ENCODE measurements at regions not wholly inside any gene's neighbourhood (a gene's known extent, or its start where the extent isn't known, plus 50 kb on each side); places are given as distances from the start of the nearest gene placed in this dataset.

GRCh38 chr13:74306496-74306895 lies 172.3 kb upstream of the KLF12 start (continued):
- TF ChIP-seq STAT1 (IDR thresholded peaks at IDR 0.05; ENCODE audit: unreplicated experiment) (no peak), JUNB (IDR thresholded peaks at IDR 0.05; ENCODE audit: unreplicated experiment) (no peak), ZNF331 (CRISPR knock-in tag; IDR thresholded peaks at IDR 0.05; ENCODE audit: low read depth) (no peak), CTCF (conservative IDR thresholded peaks at IDR 0.05; ENCODE audit: low read depth in 2 of 2) (no peak), EZH2 (IDR thresholded peaks at IDR 0.05; ENCODE audit: low read depth, unreplicated experiment) (no peak), EZH2phosphoT487 (IDR thresholded peaks at IDR 0.05; ENCODE audit: unreplicated experiment) (no peak), POLR2AphosphoS5 (IDR thresholded peaks at IDR 0.05; ENCODE audit: low read depth) (no peak)

- H3K36me3 Mint-ChIP-seq (ENCODE audit: low read depth): no peaks in the 10 kb centered on the region
- Histone ChIP-seq H3K27me3 (ENCODE audit: insufficient read depth) (no peaks in the 10 kb centered on the region), H4K20me1 (replicated peaks; ENCODE audit: insufficient read depth) (no peaks in the 10 kb centered on the region), H3K79me2 (replicated peaks; ENCODE audit: insufficient read depth) (no peaks in the 10 kb centered on the region), H2AFZ (peak overlapping the region; percentile 38; the same call in 1 of the 2 replicates), H3K4me1 (ENCODE audit: insufficient read depth) (peaks cover 14% of the 10 kb centered on the region), H3K27ac (ENCODE audit: low read depth) (no peak overlapping the region), H3K36me3 (ENCODE audit: insufficient read depth) (no peaks in the 10 kb centered on the region), H3F3A (replicated peaks; ENCODE audit: low read depth) (no peaks in the 10 kb centered on the region), H3K4me3 (no peak overlapping the region), H3K9me2 (ENCODE audit: insufficient read depth) (no peaks in the 10 kb centered on the region), H3K4me2 (no peak overlapping the region)
- ATAC-seq: peak; percentile 89
- 0 out of 3 replicates have a peak overlapping the region, but pooled peaks have one; percentile 29 for H3K4me3 Mint-ChIP-seq
- H3K27ac Mint-ChIP-seq: peak overlapping the region; percentile 39; the same call in 1 of the 2 replicates
- peaks cover 32% of the 10 kb centered on the region for H3K4me1 Mint-ChIP-seq
- TF ChIP-seq ZNF331 (CRISPR knock-in tag; IDR thresholded peaks at IDR 0.05; ENCODE audit: low read depth): no peak
- no peak for TF ChIP-seq NANOG (IDR thresholded peaks at IDR 0.05; ENCODE audit: borderline replicate concordance)
- TF ChIP-seq POLR2AphosphoS5 (IDR thresholded peaks at IDR 0.05; ENCODE audit: low read depth): no peak
- TF ChIP-seq, protein P1, sequence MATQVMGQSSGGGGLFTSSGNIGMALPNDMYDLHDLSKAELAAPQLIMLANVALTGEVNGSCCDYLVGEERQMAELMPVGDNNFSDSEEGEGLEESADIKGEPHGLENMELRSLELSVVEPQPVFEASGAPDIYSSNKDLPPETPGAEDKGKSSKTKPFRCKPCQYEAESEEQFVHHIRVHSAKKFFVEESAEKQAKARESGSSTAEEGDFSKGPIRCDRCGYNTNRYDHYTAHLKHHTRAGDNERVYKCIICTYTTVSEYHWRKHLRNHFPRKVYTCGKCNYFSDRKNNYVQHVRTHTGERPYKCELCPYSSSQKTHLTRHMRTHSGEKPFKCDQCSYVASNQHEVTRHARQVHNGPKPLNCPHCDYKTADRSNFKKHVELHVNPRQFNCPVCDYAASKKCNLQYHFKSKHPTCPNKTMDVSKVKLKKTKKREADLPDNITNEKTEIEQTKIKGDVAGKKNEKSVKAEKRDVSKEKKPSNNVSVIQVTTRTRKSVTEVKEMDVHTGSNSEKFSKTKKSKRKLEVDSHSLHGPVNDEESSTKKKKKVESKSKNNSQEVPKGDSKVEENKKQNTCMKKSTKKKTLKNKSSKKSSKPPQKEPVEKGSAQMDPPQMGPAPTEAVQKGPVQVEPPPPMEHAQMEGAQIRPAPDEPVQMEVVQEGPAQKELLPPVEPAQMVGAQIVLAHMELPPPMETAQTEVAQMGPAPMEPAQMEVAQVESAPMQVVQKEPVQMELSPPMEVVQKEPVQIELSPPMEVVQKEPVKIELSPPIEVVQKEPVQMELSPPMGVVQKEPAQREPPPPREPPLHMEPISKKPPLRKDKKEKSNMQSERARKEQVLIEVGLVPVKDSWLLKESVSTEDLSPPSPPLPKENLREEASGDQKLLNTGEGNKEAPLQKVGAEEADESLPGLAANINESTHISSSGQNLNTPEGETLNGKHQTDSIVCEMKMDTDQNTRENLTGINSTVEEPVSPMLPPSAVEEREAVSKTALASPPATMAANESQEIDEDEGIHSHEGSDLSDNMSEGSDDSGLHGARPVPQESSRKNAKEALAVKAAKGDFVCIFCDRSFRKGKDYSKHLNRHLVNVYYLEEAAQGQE (IDR thresholded peaks at IDR 0.05; ENCODE audit: unreplicated experiment): no peak
- TF ChIP-seq ZNF114 (CRISPR knock-in tag; IDR thresholded peaks at IDR 0.05): no peak
- TF ChIP-seq CTCF (conservative IDR thresholded peaks at IDR 0.05; ENCODE audit: low read depth in 2 of 2): no peak
- TF ChIP-seq STAT1 (IDR thresholded peaks at IDR 0.05; ENCODE audit: unreplicated experiment): no peak
- no peak for TF ChIP-seq CREB1 (CRISPR knock-in tag; IDR thresholded peaks at IDR 0.05; ENCODE audit: low read depth)
- H3K9me3 Mint-ChIP-seq: no peaks in the 10 kb centered on the region
- peak; percentile 71 for DNase-seq (ENCODE audit: low spot score)
- no peaks in the 10 kb centered on the region for H3K27me3 Mint-ChIP-seq (ENCODE audit: insufficient read depth, low read depth, poor library complexity)
Measured at GRCh38 chr13:74305876-74306275, 171.7 kb upstream of the KLF12 start.
